H1 (cell line): ENCODE measurements at regions not wholly inside any gene's neighbourhood (a gene's known extent, or its start where the extent isn't known, plus 50 kb on each side); places are given as distances from the start of the nearest gene placed in this dataset.

ENCODE experiments used
- CTCF ChIA-PET: fragments of 300-600 bp; sonication (Branson Sonifier 250); formaldehyde crosslinking; loops from one replicate; lab custom pipeline; 2021; ENCODE audit not compliant: partially characterized antibody; lab: Charles Lee
- POLR2A ChIA-PET: fragments of 300-600 bp; sonication (Branson Sonifier 250); formaldehyde crosslinking; loops from one replicate; lab custom pipeline; 2021; ENCODE audit warnings: inconsistent platforms; ENCODE audit not compliant: partially characterized antibody; lab: Charles Lee
- DNase-seq, 2 experiments: peaks; one replicate each; pipeline versions ENCODE4 v3.0.0 to v3.0.0-alpha.2; 2010 to 2022; ENCODE audit warnings: low spot score in 2 of 2, low read depth in 1 of 2, mixed read lengths in 1 of 2
- FAIRE-seq: peaks from 2 replicates; lab custom pipeline; 2011; peaks lifted over from hg19 to GRCh38; lab: Jason Lieb, UNC
- H2AFZ ChIP-seq: 2 replicates; pipeline ENCODE4 v1.8.1; 2012; ENCODE audit warnings: low read length, inconsistent platforms
- H2AK5ac ChIP-seq: 2 replicates; pipeline ENCODE4 v1.6.1; 2013; ENCODE audit warnings: low read depth, low read length
- H2BK120ac ChIP-seq: replicated peaks from 2 replicates; pipeline ENCODE3; 2013; ENCODE audit warnings: low read depth, low read length, inconsistent platforms
- H2BK12ac ChIP-seq: 2 replicates; pipeline ENCODE4 v1.6.1; 2013; ENCODE audit warnings: low read depth, low read length
- H2BK15ac ChIP-seq: 2 replicates; pipeline ENCODE4 v1.6.1; 2013; ENCODE audit warnings: low read length
- H2BK20ac ChIP-seq: 2 replicates; pipeline ENCODE4 v1.6.1; 2013; ENCODE audit warnings: low read length
- H2BK5ac ChIP-seq: 2 replicates; pipeline ENCODE4 v1.6.1; 2013; ENCODE audit warnings: low read depth, low read length
- H3K14ac ChIP-seq: 2 replicates; pipeline ENCODE4 v1.6.1; 2013; ENCODE audit warnings: inconsistent platforms; ENCODE audit not compliant: insufficient read length
- H3K18ac ChIP-seq: 2 replicates; pipeline ENCODE4 v1.6.1; 2013; ENCODE audit warnings: low read length; ENCODE audit errors: extremely low read depth
- H3K23ac ChIP-seq: 2 replicates; pipeline ENCODE4 v1.6.1; 2013; ENCODE audit warnings: inconsistent platforms; ENCODE audit not compliant: insufficient read length
- H3K23me2 ChIP-seq: 2 replicates; pipeline ENCODE4 v1.6.1; 2013; ENCODE audit warnings: low read depth, low read length
- H3K27ac ChIP-seq: 2 replicates; pipeline ENCODE4 v1.6.1; 2011; ENCODE audit warnings: low read depth, low read length, inconsistent platforms
- H3K27me3 ChIP-seq, 4 experiments: replicated peaks in 1 of 4; 1 replicate in 1 of 4; 2 replicates in 3 of 4; pipeline versions ENCODE4 v1.6.1 to v1.8.1; 2011 to 2013; ENCODE audit warnings: low read length in 3 of 4, mild to moderate bottlenecking in 3 of 4, inconsistent platforms in 2 of 4, mixed read lengths in 2 of 4, moderate library complexity in 1 of 4; ENCODE audit not compliant: control insufficient read depth in 3 of 4, insufficient read depth in 3 of 4; ENCODE audit errors: extremely low read depth in 1 of 4
- H3K36me3 ChIP-seq, 4 experiments: 2 replicates each; pipeline versions ENCODE4 v1.6.1 to v1.8.1; 2011 to 2013; ENCODE audit warnings: mild to moderate bottlenecking in 4 of 4, low read length in 3 of 4, moderate library complexity in 2 of 4, control low read depth in 1 of 4, inconsistent platforms in 1 of 4; ENCODE audit not compliant: insufficient read depth in 4 of 4, control insufficient read depth in 2 of 4
- H3K4ac ChIP-seq: replicated peaks from 2 replicates; pipeline ENCODE3; 2013; ENCODE audit warnings: low read length, low read depth, mixed read lengths, inconsistent platforms; ENCODE audit not compliant: insufficient read length
- H3K4me1 ChIP-seq, 4 experiments: replicated peaks in 1 of 4; 1 replicate in 1 of 4; 2 replicates in 3 of 4; pipeline versions ENCODE4 v1.6.1 to v1.8.1; 2011 to 2013; ENCODE audit warnings: low read length in 3 of 4, inconsistent platforms in 2 of 4, mixed read lengths in 1 of 4; ENCODE audit not compliant: insufficient read depth in 4 of 4, control insufficient read depth in 3 of 4
- H3K4me2 ChIP-seq, 2 experiments: 2 replicates each; pipeline versions ENCODE4 v1.6.1 to v1.8.1; 2011 to 2013; ENCODE audit warnings: low read depth in 2 of 2, low read length in 2 of 2, control low read depth in 1 of 2, inconsistent platforms in 1 of 2, mild to moderate bottlenecking in 1 of 2; ENCODE audit not compliant: insufficient read depth in 1 of 2
- H3K4me3 ChIP-seq, 4 experiments: fragments of 200-600, 300-600 bp in 1 of 4; sonication (generic), shearing (Covaris generic), sonication (Bioruptor Twin) in 1 of 4; 2 replicates each; pipeline versions ENCODE4 v1.5.1 to v1.8.1; 2011 to 2016; ENCODE audit warnings: low read length in 4 of 4, low read depth in 3 of 4, control low read depth in 2 of 4, inconsistent platforms in 2 of 4, mild to moderate bottlenecking in 2 of 4, mixed read lengths in 1 of 4, moderate library complexity in 1 of 4; ENCODE audit not compliant: insufficient read depth in 2 of 4; ENCODE audit errors: extremely low read depth in 1 of 4
- H3K56ac ChIP-seq: replicated peaks from 2 replicates; pipeline ENCODE3; 2013; ENCODE audit warnings: low read depth, mild to moderate bottlenecking, mixed read lengths, low read length, inconsistent platforms; ENCODE audit not compliant: insufficient read length
- H3K79me1 ChIP-seq: 2 replicates; pipeline ENCODE4 v1.6.1; 2013; ENCODE audit warnings: low read depth, low read length, control low read depth
- H3K79me2 ChIP-seq, 2 experiments: 2 replicates each; pipeline versions ENCODE4 v1.6.1 to v1.8.1; 2012 to 2013; ENCODE audit warnings: low read length in 2 of 2, mild to moderate bottlenecking in 2 of 2, inconsistent platforms in 1 of 2; ENCODE audit not compliant: insufficient read depth in 2 of 2, control insufficient read depth in 1 of 2
- H3K9ac ChIP-seq, 4 experiments: replicated peaks in 1 of 4; 1 replicate in 1 of 4; 2 replicates in 3 of 4; pipeline versions ENCODE4 v1.6.1 to v1.8.1; 2011 to 2013; ENCODE audit warnings: low read depth in 3 of 4, low read length in 3 of 4, control low read depth in 2 of 4, mild to moderate bottlenecking in 2 of 4, moderate library complexity in 2 of 4, inconsistent platforms in 1 of 4; ENCODE audit errors: extremely low read depth in 1 of 4
- H3K9me3 ChIP-seq, 2 experiments: 2 replicates each; pipeline versions ENCODE4 v1.6.1 to v1.8.1; 2012 to 2013; ENCODE audit warnings: mild to moderate bottlenecking in 2 of 2, moderate library complexity in 2 of 2, control low read depth in 1 of 2, inconsistent platforms in 1 of 2, low read depth in 1 of 2, low read length in 1 of 2, mixed read lengths in 1 of 2; ENCODE audit not compliant: insufficient read depth in 2 of 2
- H4K20me1 ChIP-seq, 2 experiments: replicated peaks in 1 of 2; 2 replicates each; pipeline versions ENCODE3 to v1.8.1; 2011 to 2013; ENCODE audit warnings: inconsistent platforms in 2 of 2, low read length in 2 of 2, mild to moderate bottlenecking in 1 of 2; ENCODE audit not compliant: insufficient read depth in 2 of 2, control insufficient read depth in 1 of 2
- H4K5ac ChIP-seq: 2 replicates; pipeline ENCODE4 v1.6.1; 2013; ENCODE audit warnings: low read length, low read depth, mixed read lengths, inconsistent platforms; ENCODE audit not compliant: insufficient read length
- H4K8ac ChIP-seq: 2 replicates; pipeline ENCODE4 v1.8.0; 2013; ENCODE audit warnings: mild to moderate bottlenecking, moderate library complexity, low read length, inconsistent platforms; ENCODE audit not compliant: insufficient read depth; ENCODE audit errors: extremely low read depth
- H4K91ac ChIP-seq: replicated peaks from 2 replicates; pipeline ENCODE3; 2013; ENCODE audit warnings: low read length, mixed read lengths, inconsistent platforms; ENCODE audit not compliant: insufficient read length
- BRCA1 ChIP-seq: IDR thresholded peaks from 2 replicates; pipeline ENCODE4 v1.6.1; 2012; ENCODE audit warnings: low read depth, low read length, improper control_type of control experiment
- SP4 ChIP-seq: IDR thresholded peaks from 2 replicates; pipeline ENCODE4 v1.6.1; 2012; ENCODE audit warnings: low read length, inconsistent platforms
- TEAD4 ChIP-seq: IDR thresholded peaks from 2 replicates; pipeline ENCODE4 v1.6.1; 2012; ENCODE audit warnings: low read depth, low read length, inconsistent platforms, mixed read lengths
- USF2 ChIP-seq: IDR thresholded peaks from 2 replicates; pipeline ENCODE4 v1.6.1; 2011; ENCODE audit warnings: low read length, improper control_type of control experiment
- WGBS, 2 experiments: shearing (Covaris generic) in 1 of 2; methylation state at CpG; one replicate each; pipeline versions ENCODE4 v1.1.6 to v1.1.7; 2013 to 2015; ENCODE audit warnings: low lambda C conversion rate in 2 of 2, mixed read lengths in 2 of 2, inconsistent platforms in 1 of 2, low coverage in 1 of 2, missing lambda C conversion rate in 1 of 2; ENCODE audit not compliant: insufficient replicate concordance in 2 of 2, insufficient coverage in 1 of 2, insufficient read length in 1 of 2; ENCODE audit errors: extremely low coverage in 1 of 2, missing lambda C conversion rate in 1 of 2; 5-methylcytosine and 5-hydroxymethylcytosine counted together

- Histone ChIP-seq H4K5ac (no peak overlapping the region), H4K91ac (no peak overlapping the region), H3K27ac (no peak overlapping the region), H4K8ac (no peak overlapping the region), H3K79me2 (no peaks in the 10 kb centered on the region), H3K27me3 (no peaks in the 10 kb centered on the region), H4K20me1 (no peaks in the 10 kb centered on the region), H2BK15ac (no peak overlapping the region), H2BK5ac (no peak overlapping the region), H2BK12ac (no peak overlapping the region), H3K4ac (no peak overlapping the region), H3K9me3 (no peaks in the 10 kb centered on the region), H3K23me2 (no peaks in the 10 kb centered on the region), H3K36me3 (no peaks in the 10 kb centered on the region), H3K79me1 (no peaks in the 10 kb centered on the region), H3K14ac (no peak overlapping the region), H3K4me3 (no peak overlapping the region), H2AK5ac (no peak overlapping the region), H2BK20ac (no peak overlapping the region), H3K4me1 (no peaks in the 10 kb centered on the region), H3K23ac (no peak overlapping the region), H3K18ac (no peak overlapping the region), H3K56ac (no peak overlapping the region), H2BK120ac (no peak overlapping the region), H3K4me2 (no peak overlapping the region), H2AFZ (no peak overlapping the region), H3K9ac (no peak overlapping the region)
- DNase-seq: no peak
- CTCF ChIA-PET: interaction anchor here (0.6 to 4.5 kb wide), 6 partner anchors 10 to 351 kb away, joined by 3 to 30 read pairs (median 6); no protein-coding TSS in a partner anchor
- no peak for FAIRE-seq
- POLR2A ChIA-PET: no interaction called here
- 87% methylated on average over 3 of the region's 3 CpGs; no CpG with 5 or more reads in 1 of the 2 experiments for WGBS, 2 experiments
- no peak for TF ChIP-seq TEAD4
- TF ChIP-seq SP4: no peak
- no peak for TF ChIP-seq USF2
- TF ChIP-seq BRCA1: no peak
Observed at GRCh38 chr1:182181167-182181572, 119.7 kb upstream of the ZNF648 start.
